Erythroblast (primary cell): ENCODE measurements at regions not wholly inside any gene's neighbourhood (a gene's known extent, or its start where the extent isn't known, plus 50 kb on each side); places are given as distances from the start of the nearest gene placed in this dataset.

Experiments used
- GATA1 ChIP-seq: IDR thresholded peaks from 2 replicates; pipeline ENCODE4 v1.6.1; 2011; ENCODE audit warnings: low read depth, mild to moderate bottlenecking, control low read depth, low read length, moderate library complexity
- POLR2A ChIP-seq: IDR thresholded peaks from 2 replicates; pipeline ENCODE4 v1.6.1; 2011; ENCODE audit warnings: mild to moderate bottlenecking, low read length

GRCh38 chr10:85111271-85111670 lies 782.9 kb downstream of the CCSER2 start:
- TF ChIP-seq POLR2A, result no peak
- TF ChIP-seq GATA1, result no peak
